KBM-7 (cell line): ENCODE measurements at regions not wholly inside any gene's neighbourhood (a gene's known extent, or its start where the extent isn't known, plus 50 kb on each side); places are given as distances from the start of the nearest gene placed in this dataset.
A peak's percentile ranks its signal among the peaks of the same experiment; 100 is the strongest.

Source experiments
- DNase-seq: peaks from one replicate; pipeline ENCODE4 v3.0.0-alpha.2; 2015
- in situ Hi-C: fragments of 300-500 bp; cut with MboI; formaldehyde crosslinking; loops from 2 replicates; pipeline ENCODE4 v1.14.3; 2020; ENCODE audit warnings: low sequenced_read_pairs, low pct_unique_long_range_greater_than_20kb, mixed read lengths

DNA sequence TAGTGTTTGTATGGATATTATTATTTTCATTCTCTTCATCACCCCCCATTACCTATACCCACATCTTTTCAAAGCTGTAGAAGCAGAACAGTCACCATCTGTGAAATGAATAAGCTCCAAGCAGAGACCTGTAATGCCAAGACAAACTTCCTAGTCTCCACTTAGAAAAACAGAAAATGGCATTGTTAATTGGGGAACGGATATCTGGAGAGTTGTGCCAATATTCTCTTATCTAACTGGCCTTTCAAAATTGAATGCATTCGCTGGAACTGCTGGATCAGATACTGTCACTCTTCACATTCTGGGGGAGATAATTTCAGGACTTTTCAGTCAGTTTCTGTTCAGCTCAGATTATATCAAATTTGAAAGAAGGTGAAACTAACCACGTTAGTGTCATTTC is 464.4 kb upstream of the GOT2 start:
- no peak for DNase-seq
- in situ Hi-C loops: no loop called here

GRCh38 chr16:59195242-59195641 is 461.1 kb upstream of the GOT2 start:
- in situ Hi-C loops: no loop called here
- no peak for DNase-seq

- in situ Hi-C loops: no loop called here
- no peak for DNase-seq
These were observed 459.5 kb upstream of the GOT2 start for GRCh38 chr16:59193637-59194036.

DNA sequence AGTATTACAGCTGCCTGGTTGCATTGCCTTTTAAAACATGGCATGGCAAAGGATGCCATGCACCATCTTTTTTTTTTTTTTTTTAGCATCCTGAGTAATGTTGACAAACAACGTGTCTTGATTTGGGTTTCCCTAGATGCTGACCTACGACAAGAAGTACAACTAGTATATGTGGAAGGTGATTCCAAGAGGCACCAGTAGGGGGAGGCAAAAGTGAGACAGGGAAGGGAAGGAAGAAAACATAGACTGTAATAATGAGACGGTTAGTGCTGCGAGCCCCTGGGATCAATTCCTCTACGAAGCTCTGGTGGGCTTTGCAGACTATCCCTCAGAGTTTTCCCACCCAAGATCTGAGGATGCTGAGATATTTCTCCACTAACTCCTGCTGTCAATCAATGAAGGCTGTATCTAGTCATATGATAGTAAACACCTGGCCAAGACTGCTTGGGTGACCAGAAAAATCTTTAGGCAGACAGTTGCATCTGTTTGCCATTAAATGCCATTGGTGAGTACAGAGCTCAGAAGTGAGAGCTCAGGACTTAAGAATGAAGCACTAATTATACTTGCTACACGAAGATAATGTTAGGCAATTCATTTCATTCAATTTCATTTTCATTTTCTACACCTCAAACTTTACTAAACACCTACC is 458.6 kb upstream of the GOT2 start:
- DNase-seq: peak; percentile 49
- in situ Hi-C loops: no loop called here

DNA sequence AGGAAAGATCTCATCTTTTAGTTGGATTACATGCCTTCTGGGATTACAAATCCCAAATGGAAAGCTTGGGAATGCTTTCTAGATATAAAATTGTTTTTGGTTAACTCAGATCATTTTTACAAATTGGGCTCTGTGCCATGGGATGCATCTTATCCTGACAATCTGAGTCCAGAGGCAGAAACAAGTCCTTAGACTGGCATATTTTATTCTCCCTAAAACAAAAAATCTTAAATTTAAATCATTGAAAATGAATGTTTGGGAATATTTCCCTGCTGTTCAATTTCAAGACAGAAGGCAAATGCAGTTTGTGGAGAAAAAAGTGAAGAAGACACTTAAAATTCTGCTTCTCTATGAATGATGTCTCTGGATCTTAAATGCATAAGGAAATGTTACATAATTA is 456.6 kb upstream of the GOT2 start:
- in situ Hi-C loops: no loop called here
- DNase-seq: no peak

DNA sequence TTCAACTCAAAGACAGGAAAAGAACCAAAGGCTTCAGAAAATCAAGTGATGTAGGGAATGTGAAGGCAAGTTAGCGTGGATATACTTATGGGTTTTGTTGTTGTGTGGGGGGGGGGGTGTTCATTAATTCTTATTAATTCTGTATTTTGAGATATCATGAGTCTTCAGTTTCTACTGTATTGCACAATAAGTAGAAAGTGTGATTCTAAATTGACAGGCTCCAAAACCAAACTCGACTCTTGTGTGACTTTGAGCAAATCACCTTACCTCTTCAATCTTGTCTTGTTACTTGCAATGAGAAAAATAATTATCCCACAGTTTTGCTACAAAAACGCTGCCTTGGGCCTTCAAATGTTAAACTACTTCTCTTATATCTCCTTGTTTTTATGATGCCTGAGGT is 453.9 kb upstream of the GOT2 start:
- no peak for DNase-seq
- in situ Hi-C loops: no loop called here

DNA sequence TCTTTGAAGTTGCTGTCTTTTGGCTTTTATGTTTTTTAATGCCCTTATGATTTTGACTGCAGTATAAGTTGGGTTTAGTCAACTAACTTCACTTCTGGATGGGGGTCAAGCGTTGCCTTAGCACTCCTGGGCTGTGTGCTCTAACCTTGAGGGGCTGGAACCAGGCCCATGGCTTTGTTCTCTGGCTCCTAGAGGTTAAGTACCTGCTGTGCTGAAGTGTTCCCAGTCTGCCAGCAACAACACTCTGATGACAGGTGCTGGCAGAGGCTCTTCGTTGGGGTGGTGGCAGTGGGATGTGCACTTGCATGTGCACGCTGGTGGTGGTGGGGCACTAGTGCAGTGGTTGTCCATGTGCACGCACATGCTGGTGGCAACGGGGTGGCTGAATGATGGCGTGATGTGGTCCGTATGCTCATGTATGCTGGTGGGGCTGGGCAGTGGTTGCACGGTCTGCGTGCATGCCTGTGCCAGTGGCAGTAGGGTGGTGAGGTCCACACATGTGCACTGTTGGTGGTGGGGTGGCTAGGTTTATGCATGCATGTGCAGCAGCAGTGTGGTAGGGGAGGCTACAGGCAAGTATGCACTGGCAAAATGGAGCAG is 447.8 kb upstream of the GOT2 start:
- DNase-seq: no peak
- in situ Hi-C loops: no loop called here

- DNase-seq: no peak
- in situ Hi-C loops: no loop called here
These were observed 446.0 kb upstream of the GOT2 start for GRCh38 chr16:59180083-59180476.

- no peak for DNase-seq
These were observed 445.4 kb upstream of the GOT2 start for GRCh38 chr16:59179446-59180082.

GRCh38 chr16:59173408-59173831 is 439.3 kb upstream of the GOT2 start:
- in situ Hi-C loops: no loop called here
- no peak for DNase-seq

More at GRCh38 chr16:59179446-59180082, 445.4 kb upstream of the GOT2 start:
- in situ Hi-C loops: no loop called here

DNA sequence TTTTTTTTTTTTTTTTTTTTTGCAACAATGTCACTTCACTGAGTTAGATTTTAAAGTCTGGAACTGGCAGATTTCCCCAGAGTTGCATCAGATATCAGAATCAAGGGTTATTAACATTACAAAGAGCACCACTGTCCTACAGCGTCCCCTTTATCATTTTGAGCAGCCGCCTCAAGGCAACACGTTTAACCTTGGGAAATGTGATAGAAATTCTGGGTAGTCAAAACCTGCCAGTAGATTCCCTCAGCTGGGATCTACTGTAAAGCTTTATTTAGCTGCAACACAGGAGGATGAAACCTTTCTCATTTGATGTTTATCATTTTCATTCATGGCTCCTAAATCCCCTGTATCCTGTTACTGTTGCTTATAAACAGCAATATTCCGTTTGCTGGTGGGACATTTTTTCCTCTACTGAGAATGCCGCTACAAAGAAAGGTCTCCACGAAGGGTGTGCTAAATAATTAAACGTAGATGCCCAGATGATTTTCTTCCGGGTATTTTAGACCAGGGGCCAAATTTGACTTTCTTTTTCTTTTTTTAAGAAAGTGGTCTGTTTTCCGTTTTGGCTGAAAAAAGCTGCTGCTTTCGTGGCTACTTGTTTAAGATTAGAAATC is 436.1 kb upstream of the GOT2 start:
- DNase-seq: no peak
- in situ Hi-C loops: no loop called here

GRCh38 chr16:59169168-59169567 is 435.1 kb upstream of the GOT2 start:
- in situ Hi-C loops: no loop called here
- DNase-seq: no peak

DNA sequence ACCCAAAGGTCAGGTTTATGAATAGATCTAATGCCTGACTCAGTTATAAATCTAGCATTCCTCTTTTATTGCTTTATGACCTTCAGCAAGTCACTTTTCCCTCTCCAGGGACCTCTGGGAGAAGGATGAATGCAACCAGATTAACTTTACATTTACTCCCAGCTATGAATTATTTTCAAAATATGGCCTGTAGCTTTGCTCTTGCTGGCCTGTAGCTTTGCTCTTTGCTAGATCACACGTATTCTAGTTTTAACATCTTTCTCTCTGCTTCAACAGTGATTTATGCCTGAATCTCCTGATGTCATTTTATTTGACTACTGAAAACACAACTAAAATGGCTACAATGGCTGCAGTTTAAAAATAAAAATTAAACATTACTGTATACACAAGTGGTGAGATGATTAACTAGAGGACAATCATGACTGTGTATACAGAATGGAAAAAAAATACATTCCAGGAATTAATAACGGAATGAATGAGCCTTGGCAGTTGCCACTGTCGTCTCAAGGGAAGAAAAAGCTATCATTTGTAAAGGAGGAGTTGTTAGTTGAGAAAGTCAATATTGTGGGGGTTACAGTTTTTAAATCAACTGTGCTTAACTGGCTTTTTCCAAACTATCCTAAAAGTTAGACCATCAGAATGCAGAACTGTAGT is 434.5 kb upstream of the GOT2 start:
- in situ Hi-C loops: no loop called here
- DNase-seq: no peak

GRCh38 chr16:59164461-59164860 is 430.3 kb upstream of the GOT2 start:
- DNase-seq: no peak
- in situ Hi-C loops: no loop called here

- DNase-seq: no peak
- in situ Hi-C loops: no loop called here
These were observed 429.4 kb upstream of the GOT2 start for GRCh38 chr16:59163371-59164055.

DNA sequence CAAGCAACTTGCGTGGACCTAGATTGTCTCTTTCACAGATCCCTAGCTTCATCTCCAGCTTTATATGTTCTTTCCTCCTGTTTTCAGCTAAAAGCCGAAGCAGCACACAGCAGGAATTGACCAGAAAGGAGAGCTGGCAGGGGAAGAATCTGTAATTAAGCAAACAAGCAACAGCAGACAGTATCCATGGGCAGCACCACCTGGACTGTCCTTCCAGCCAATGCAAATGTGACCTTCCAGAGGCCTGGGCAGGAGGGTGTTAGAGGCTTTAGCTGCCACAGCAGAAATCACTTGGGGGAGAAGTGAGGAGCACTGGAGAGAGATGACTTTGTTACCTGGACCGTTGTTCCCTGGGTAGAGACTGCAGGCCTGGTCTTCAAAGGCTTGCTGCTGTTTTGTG is 427.6 kb upstream of the GOT2 start:
- in situ Hi-C loops: no loop called here
- no peak for DNase-seq

- DNase-seq: no peak
- in situ Hi-C loops: no loop called here
These were observed 420.2 kb upstream of the GOT2 start for GRCh38 chr16:59154295-59154694.

DNA sequence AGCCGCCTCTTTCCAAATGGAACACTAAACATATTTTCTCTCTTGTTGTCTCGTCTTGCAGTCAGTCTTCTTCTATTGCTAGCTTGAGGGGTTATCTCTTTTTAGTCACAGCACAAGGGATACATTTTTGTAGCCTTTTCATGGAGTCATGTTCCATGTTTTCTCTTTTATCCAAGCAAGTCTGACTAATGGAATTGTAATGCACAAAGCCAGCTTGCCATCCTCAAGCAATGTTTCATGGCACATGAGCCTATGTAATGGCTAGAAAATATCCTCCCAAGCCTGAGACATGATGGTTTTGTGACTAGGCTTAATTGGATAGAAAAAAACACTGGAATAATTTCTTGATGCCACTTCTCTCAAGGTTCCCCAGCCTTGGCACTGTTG is 414.6 kb upstream of the GOT2 start:
- in situ Hi-C loops: no loop called here
- DNase-seq: no peak

DNA sequence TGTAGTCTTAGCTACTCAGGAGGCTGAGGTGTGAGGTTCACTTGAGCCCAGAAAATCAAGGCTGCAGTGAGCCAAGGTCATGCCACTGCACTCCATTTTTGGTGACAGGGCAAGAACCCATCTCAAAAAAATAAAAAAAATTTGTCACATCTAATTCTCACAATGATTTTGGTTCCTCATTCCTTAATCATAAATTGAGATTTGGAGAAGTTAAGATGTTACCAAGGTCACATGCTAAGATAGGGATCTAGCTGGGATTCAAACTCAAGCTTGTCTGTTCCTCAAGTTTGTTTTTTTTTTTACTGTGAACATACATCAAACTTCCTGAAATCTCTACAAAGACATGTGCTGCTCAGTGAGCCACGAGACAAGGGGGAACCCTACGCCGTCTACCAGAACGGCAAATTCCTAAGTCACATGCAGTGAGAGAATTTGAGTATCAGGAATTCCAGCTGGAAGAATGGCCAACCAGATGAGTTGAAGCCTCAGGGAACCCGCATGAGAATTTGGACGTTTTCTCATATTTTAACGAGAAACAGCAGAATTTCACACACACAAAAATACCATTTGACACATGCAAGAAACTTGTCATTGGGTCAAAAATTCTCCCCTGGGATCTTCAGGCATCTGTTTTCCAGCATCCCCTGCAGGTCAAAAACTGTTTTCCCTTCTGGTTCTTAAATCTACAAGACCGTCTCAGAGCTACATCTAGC is 414.1 kb upstream of the GOT2 start:
- in situ Hi-C loops: no loop called here
- peak; percentile 11 for DNase-seq
